ENCODE measurements at regions not wholly inside any gene's neighbourhood (a gene's known extent, or its start where the extent isn't known, plus 50 kb on each side); places are given as distances from the start of the nearest gene placed in this dataset.

DNA sequence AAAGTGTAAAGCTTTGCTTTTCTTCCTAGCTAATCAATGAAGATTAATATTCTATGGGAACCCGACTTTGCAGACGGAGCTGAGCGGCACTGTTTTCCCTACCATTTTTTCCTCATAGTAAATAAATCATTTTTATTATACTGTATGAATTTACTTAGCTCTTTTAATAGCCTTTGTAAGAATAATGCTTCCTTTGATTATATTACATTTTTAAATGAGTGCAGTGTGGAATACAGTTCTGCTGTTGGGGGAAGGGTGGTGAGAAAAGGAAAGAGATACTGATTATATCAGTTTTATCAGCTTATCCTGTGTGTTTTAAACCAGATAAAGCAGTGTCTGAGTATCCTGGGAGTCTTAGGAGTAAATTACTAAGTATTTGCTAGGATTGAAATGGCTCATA, 221.4 kb upstream of the RBFOX1 start:
- H3K27me3 ChIP-seq (ENCODE audit: control insufficient read depth, insufficient read depth, low read length) = no peaks in the 10 kb centered on the region
- H3K9me3 ChIP-seq (ENCODE audit: control insufficient read depth, insufficient read depth, low read depth, low read length) = no peaks in the 10 kb centered on the region
- H4K20me1 ChIP-seq (ENCODE audit: control insufficient read depth, extremely low read depth, insufficient read depth, low read length) = no peaks in the 10 kb centered on the region
- no peak overlapping the region for H2AFZ ChIP-seq (ENCODE audit: low read length)
- no peak for DNase-seq (ENCODE audit: low read depth in 2 of 2)
- H3K4me2 ChIP-seq (ENCODE audit: extremely low read depth, insufficient read depth, low read length) = no peak overlapping the region
- no peaks in the 10 kb centered on the region for H3K4me1 ChIP-seq (ENCODE audit: control insufficient read depth, extremely low read depth, insufficient read depth, low read length)
- H3K4me3 ChIP-seq (replicated peaks in 1 of 4; ENCODE audit: control extremely low read depth in 1 of 4, insufficient read depth in 1 of 4, low read depth in 3 of 4, low read length in 4 of 4) = no peak overlapping the region
- H3K36me3 ChIP-seq (ENCODE audit: control insufficient read depth, insufficient read depth, low read length) = no peaks in the 10 kb centered on the region
- TF ChIP-seq, protein P1, sequence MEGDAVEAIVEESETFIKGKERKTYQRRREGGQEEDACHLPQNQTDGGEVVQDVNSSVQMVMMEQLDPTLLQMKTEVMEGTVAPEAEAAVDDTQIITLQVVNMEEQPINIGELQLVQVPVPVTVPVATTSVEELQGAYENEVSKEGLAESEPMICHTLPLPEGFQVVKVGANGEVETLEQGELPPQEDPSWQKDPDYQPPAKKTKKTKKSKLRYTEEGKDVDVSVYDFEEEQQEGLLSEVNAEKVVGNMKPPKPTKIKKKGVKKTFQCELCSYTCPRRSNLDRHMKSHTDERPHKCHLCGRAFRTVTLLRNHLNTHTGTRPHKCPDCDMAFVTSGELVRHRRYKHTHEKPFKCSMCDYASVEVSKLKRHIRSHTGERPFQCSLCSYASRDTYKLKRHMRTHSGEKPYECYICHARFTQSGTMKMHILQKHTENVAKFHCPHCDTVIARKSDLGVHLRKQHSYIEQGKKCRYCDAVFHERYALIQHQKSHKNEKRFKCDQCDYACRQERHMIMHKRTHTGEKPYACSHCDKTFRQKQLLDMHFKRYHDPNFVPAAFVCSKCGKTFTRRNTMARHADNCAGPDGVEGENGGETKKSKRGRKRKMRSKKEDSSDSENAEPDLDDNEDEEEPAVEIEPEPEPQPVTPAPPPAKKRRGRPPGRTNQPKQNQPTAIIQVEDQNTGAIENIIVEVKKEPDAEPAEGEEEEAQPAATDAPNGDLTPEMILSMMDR (conservative IDR thresholded peaks at IDR 0.05 in 1 of 2, IDR thresholded peaks at IDR 0.05 in 1 of 2; ENCODE audit: low read depth in 1 of 2, low read length in 2 of 2) = no peak
- TF ChIP-seq EZH2 (IDR thresholded peaks at IDR 0.05; ENCODE audit: low read length, missing control alignments) = no peak
- no peak overlapping the region for H3K9ac ChIP-seq (ENCODE audit: insufficient read depth, low read length)
- H3K79me2 ChIP-seq (ENCODE audit: control insufficient read depth, insufficient read depth, low read length) = no peaks in the 10 kb centered on the region
- H3K27ac ChIP-seq (ENCODE audit: insufficient read depth, low read length) = no peak overlapping the region

DNA sequence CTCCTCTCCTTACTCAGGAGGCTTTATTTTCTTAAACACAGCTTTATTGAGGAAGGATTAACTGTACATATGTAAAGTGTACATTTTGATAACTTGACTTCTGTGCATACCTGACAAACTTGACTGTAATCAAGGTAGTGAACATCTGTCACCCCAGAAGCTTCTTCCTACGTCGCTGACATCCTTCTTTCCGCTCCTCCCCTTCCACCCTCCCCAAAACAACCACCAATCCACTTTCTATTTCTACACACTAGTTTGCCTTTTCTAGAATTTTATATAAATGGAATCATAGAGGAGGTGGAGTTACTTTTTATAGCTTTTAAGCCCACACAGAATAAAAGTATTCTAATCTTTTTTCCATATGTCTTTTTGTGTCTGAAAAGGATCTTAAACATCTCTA, 225.2 kb upstream of the RBFOX1 start:
- H2AFZ ChIP-seq (ENCODE audit: low read length) = no peak overlapping the region
- H3K4me3 ChIP-seq (replicated peaks in 1 of 4; ENCODE audit: control extremely low read depth in 1 of 4, insufficient read depth in 1 of 4, low read depth in 3 of 4, low read length in 4 of 4) = no peak overlapping the region
- DNase-seq (ENCODE audit: low read depth in 2 of 2) = no peak
- no peak for TF ChIP-seq EZH2 (IDR thresholded peaks at IDR 0.05; ENCODE audit: low read length, missing control alignments)
- TF ChIP-seq, protein P1 (conservative IDR thresholded peaks at IDR 0.05 in 1 of 2, IDR thresholded peaks at IDR 0.05 in 1 of 2; ENCODE audit: low read depth in 1 of 2, low read length in 2 of 2) = no peak
- no peaks in the 10 kb centered on the region for H3K4me1 ChIP-seq (ENCODE audit: control insufficient read depth, extremely low read depth, insufficient read depth, low read length)
- H3K27me3 ChIP-seq (ENCODE audit: control insufficient read depth, insufficient read depth, low read length) = no peaks in the 10 kb centered on the region
- H4K20me1 ChIP-seq (ENCODE audit: control insufficient read depth, extremely low read depth, insufficient read depth, low read length) = no peaks in the 10 kb centered on the region
- no peak overlapping the region for H3K4me2 ChIP-seq (ENCODE audit: extremely low read depth, insufficient read depth, low read length)
- H3K27ac ChIP-seq (ENCODE audit: insufficient read depth, low read length) = no peak overlapping the region
- H3K9me3 ChIP-seq (ENCODE audit: control insufficient read depth, insufficient read depth, low read depth, low read length) = no peaks in the 10 kb centered on the region
- no peaks in the 10 kb centered on the region for H3K36me3 ChIP-seq (ENCODE audit: control insufficient read depth, insufficient read depth, low read length)
- H3K9ac ChIP-seq (ENCODE audit: insufficient read depth, low read length) = no peak overlapping the region
- no peaks in the 10 kb centered on the region for H3K79me2 ChIP-seq (ENCODE audit: control insufficient read depth, insufficient read depth, low read length)

DNA sequence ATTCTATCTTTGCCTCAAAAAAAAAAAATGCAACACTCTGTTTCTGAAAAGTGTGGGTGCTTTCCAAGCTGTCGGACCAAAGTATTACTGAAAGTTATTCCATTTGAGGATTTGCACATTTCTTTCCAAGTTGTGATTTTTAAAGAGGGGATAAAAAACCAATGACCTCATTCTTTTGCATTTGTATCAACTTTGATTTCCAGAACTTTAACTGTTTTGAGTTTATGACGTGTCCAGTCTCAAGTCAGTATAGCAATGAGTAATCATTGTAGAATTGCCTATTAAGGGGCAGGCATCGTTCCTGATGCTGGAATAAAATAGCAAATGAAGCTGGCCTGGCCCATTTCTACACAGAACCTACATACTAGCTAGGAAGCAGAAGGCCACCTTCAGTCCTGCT, 229.6 kb upstream of the RBFOX1 start:
- Histone ChIP-seq H3K4me2 (ENCODE audit: extremely low read depth, insufficient read depth, low read length) (no peak overlapping the region), H2AFZ (ENCODE audit: low read length) (no peak overlapping the region), H3K9me3 (ENCODE audit: control insufficient read depth, insufficient read depth, low read depth, low read length) (no peaks in the 10 kb centered on the region), H3K4me1 (ENCODE audit: control insufficient read depth, extremely low read depth, insufficient read depth, low read length) (no peaks in the 10 kb centered on the region), H3K36me3 (ENCODE audit: control insufficient read depth, insufficient read depth, low read length) (no peaks in the 10 kb centered on the region), H3K9ac (ENCODE audit: insufficient read depth, low read length) (no peak overlapping the region), H3K27ac (ENCODE audit: insufficient read depth, low read length) (no peak overlapping the region), H4K20me1 (ENCODE audit: control insufficient read depth, extremely low read depth, insufficient read depth, low read length) (no peaks in the 10 kb centered on the region), H3K4me3 (replicated peaks in 1 of 4; ENCODE audit: control extremely low read depth in 1 of 4, insufficient read depth in 1 of 4, low read depth in 3 of 4, low read length in 4 of 4) (no peak overlapping the region), H3K79me2 (ENCODE audit: control insufficient read depth, insufficient read depth, low read length) (no peaks in the 10 kb centered on the region), H3K27me3 (ENCODE audit: control insufficient read depth, insufficient read depth, low read length) (no peaks in the 10 kb centered on the region)
- TF ChIP-seq, protein P1 (conservative IDR thresholded peaks at IDR 0.05 in 1 of 2, IDR thresholded peaks at IDR 0.05 in 1 of 2; ENCODE audit: low read depth in 1 of 2, low read length in 2 of 2) = no peak
- no peak for TF ChIP-seq EZH2 (IDR thresholded peaks at IDR 0.05; ENCODE audit: low read length, missing control alignments)
- no peak for DNase-seq (ENCODE audit: low read depth in 2 of 2)

All from fibroblast of lung (primary cell).